GM13977 (cell line): ENCODE measurements at regions not wholly inside any gene's neighbourhood (a gene's known extent, or its start where the extent isn't known, plus 50 kb on each side); places are given as distances from the start of the nearest gene placed in this dataset.
"Not testable (repeated sequence)": the region's sequence is repeated elsewhere in the genome, so short reads cannot be mapped to it uniquely, and the experiment has no call there.

Experiments used
- DNase-seq: peaks from one replicate; pipeline ENCODE4 v3.0.0; 2012; ENCODE audit warnings: low spot score
- CTCF ChIP-seq: IDR thresholded peaks from 2 replicates; pipeline ENCODE4 v1.5.1; 2012; ENCODE audit warnings: mild to moderate bottlenecking, control low read depth; ENCODE audit not compliant: insufficient read depth; ENCODE audit errors: extremely low read depth, missing control alignments
- in situ Hi-C: fragments of 300-500 bp; cut with MboI; formaldehyde crosslinking; loops from one replicate; pipeline ENCODE4 v1.12.0; 2022; ENCODE audit warnings: low sequenced_read_pairs, low pct_unique_long_range_greater_than_20kb, mixed read lengths, inconsistent platforms; ENCODE audit not compliant: unreplicated experiment

GRCh38 chr4:33954759-33955158 is 2289.6 kb downstream of the ARAP2 start:
- in situ Hi-C loops: no loop called here
- TF ChIP-seq CTCF: no peak
- no peak for DNase-seq

- no peak for TF ChIP-seq CTCF
- DNase-seq: no peak
- in situ Hi-C loops: no loop called here
Measured at GRCh38 chr4:33959519-33959918, 2284.8 kb downstream of the ARAP2 start.

- no peak for DNase-seq
- no peak for TF ChIP-seq CTCF
- in situ Hi-C loops: no loop called here
Measured at GRCh38 chr4:33961761-33962160, 2282.6 kb downstream of the ARAP2 start.

GRCh38 chr4:33966808-33967207 is 2277.5 kb downstream of the ARAP2 start:
- TF ChIP-seq CTCF: no peak
- DNase-seq: no peak
- in situ Hi-C loops: no loop called here

- DNase-seq: no peak
- no peak for TF ChIP-seq CTCF
- in situ Hi-C loops: no loop called here
Measured at GRCh38 chr4:33974270-33974669, 2270.0 kb downstream of the ARAP2 start.

GRCh38 chr4:33975995-33976394 is 2268.3 kb downstream of the ARAP2 start:
- in situ Hi-C loops: no loop called here
- TF ChIP-seq CTCF: no peak
- DNase-seq: no peak

GRCh38 chr4:33979781-33980180 is 2264.5 kb downstream of the ARAP2 start:
- DNase-seq, in situ Hi-C loops: not testable (repeated sequence)
